NCI-H748 (cell line): ENCODE measurements at regions not wholly inside any gene's neighbourhood (a gene's known extent, or its start where the extent isn't known, plus 50 kb on each side); places are given as distances from the start of the nearest gene placed in this dataset.
A peak's percentile ranks its signal among the peaks of the same experiment; 100 is the strongest.

ENCODE experiments used
- DNase-seq: peaks from one replicate; lab custom pipeline; 2025; ENCODE audit not compliant: unreplicated experiment; lab: John Stamatoyannopoulos, UW

DNA sequence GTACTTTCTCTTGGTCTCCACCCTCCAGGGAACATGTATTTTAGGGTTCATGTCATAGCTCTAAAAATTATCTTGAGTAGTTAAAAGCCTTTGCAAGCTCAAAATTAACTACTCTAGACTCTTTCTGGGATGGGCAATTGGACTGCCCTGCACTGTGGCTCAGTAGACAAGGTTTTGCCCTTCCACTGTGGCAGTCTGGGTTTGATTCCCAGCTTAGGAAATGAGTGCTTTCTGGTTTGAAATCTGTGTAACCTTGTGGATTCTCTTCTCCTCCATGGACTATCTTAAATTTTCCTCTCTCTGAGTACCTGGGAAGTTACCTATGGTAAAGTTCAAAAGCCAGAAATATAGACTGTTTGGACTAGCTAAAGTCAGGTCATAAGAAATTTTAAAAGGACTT is 94.6 kb upstream of the UST start:
- no peak for DNase-seq

GRCh38 chr6:148653138-148653776 is 93.6 kb upstream of the UST start:
- peak; percentile 29 for DNase-seq

DNA sequence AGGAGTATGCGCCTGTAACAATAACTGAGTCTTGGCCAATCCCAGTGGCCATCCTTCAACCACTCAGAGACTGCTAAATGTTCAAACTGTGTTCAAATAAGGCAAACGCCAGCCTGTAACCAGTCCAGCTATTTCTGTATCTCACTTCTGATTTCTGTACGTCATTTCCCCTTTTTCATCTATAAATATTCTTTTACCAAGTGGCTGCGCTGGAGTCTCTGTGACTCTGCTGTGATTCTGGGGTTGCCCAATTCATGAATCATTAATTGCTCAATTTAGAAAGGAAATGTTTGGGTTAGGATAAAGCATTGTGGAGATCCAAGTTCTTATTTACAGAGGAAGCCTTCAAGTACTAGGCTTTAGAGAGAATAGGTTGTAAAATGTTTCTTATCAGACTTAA is 89.8 kb upstream of the UST start:
- DNase-seq, result no peak

DNA sequence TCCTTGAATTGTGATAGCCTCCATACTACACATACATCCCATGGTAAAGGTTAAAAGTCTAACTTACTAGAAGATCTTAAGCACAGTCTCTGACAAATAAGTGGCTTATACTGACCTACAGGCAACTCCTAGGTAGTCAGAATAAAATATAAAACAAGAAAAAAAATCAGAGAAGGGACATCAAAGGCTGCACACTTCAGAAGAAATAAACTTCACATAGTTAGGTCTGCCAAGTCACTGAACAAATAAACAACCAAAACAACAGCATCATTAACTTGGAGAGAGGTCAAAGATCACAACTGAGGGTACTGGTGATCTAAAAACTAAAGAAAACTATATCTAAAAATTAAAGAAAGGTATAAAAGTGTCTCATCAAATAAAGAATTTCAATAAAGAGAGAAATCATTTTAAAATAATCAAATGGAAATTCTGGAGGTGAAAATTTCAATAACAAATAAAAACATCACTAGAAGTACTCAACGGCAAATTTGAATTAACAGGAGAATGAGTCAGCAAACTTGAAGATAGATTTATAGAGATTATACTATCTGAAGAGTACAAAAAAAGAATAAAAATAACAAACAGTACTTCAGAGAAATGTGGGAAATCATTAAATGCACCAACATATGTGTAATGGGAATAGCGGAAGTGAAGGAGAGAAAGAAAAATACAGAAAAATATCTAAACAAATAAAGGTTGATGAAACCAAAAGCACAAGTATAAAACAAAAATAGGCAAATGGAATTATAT is 88.0 kb upstream of the UST start:
- no peak for DNase-seq

DNA sequence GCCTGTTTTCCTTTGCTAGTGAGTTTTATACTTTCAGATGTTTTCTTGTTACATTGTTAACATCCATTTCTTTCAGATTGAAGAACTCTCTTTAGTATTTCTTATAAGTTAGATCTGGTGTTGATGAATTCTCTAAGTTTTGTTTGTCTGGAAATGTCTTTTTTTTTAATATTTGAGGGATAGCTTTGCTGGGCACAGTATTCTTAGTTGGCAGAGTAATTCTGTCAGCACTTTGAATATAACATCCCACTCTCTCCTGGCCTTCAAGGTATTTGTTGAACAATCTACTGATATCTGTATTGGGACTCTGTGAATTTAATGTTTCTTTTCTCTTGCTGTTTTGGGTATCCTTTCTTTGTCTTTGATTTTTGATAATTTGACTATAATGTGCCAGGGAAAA is 79.4 kb upstream of the UST start:
- DNase-seq, result no peak

DNA sequence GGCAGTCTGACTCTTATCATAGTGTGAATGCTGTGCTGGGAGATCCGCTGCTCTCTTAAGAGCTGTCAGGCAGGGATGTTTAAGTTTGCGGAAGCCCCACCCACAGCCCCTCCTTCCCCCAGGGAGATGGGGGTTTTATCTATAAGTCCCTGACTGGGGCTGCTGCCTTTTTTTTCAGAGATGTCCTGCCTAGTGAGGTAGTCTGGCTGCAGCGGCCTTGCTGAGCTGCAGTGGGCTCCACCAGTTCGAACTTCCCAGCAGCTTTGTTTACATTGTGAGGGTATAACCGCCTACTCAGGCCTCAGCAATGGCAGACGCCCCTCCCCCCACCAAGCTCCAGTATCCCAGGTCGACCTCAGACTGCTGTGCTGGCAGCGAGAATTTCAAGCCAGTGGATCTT is 75.7 kb upstream of the UST start:
- DNase-seq, result no peak

- no peak for DNase-seq
These were observed 74.9 kb upstream of the UST start for GRCh38 chr6:148671952-148672351.

DNA sequence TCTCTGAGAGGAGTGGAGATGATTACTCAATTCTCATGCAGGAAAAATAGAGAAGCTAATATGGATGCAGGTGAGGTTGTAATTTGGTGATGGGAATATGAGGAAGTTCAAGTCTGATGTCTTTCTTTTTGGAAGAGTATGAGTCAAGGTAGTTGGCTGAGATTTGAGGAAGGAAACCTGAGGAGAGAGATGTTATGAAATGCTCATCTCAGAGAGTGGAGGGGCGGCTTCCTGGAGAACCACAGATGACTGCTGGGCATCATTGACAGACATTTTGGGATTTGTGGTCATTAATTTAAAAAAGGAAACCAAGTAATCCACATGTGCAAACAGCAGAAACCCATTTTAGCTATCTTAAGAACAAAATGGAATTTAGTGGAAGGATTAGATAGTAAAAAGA is 72.5 kb upstream of the UST start:
- no peak for DNase-seq

DNA sequence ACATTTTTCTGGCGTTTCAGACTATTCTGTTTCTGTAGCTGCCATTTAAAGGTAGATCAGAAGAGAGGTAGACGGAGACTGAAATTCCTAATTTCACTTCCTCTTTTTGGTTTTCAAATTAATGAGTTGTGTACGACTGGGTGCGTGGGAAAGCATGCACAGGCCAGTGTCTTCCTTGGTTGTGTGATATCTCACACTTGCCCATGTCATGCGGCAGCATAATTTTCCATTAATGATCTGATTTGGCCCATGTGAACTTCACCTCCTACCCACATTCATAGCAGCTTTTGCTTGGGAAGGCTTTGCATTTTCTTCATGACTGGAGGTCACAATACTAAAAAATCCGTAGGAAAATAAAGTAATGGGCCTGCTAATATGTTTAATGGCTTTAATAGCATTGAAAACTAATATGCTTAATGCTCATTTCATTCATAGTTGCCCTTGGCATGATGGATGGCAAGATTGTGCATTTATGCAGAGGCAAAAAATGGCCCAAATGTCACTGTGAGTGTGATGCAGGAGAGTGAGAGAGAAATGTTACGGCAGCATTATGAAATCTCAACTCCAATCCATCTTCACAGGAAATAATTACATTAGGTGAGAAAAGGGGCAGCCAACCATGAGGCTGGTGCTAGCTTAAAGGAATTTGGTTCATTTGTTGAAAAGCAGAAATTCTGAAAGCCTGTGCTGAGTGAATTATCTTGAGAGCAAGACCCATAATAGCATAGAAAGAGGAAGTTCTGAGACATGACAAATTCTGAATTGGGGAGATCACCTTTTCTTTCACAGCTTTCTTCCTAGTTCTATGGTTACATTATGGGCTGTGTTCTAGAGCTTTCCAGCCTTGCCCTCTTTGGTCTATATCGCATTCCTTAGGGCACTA is 69.0 kb upstream of the UST start:
- DNase-seq, result no peak

DNA sequence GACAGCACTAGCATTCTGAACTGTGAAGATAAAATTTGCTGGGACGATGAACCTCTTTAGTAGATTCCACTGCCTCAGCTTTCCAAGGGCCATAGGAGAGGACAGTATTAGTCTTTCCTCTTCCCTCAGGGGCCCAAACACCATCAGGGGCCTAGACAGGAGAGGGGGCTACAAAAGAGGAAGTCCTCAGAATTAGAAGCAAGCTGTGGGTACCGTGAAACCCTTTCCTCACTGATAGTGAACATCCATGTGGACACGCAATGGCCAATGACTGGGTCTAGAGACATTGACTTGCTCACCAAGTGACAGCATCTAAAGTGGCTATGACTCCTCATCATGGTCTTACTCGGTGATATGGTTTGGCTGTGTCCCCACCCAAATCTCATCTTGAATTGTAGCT is 68.1 kb upstream of the UST start:
- DNase-seq, result no peak

DNA sequence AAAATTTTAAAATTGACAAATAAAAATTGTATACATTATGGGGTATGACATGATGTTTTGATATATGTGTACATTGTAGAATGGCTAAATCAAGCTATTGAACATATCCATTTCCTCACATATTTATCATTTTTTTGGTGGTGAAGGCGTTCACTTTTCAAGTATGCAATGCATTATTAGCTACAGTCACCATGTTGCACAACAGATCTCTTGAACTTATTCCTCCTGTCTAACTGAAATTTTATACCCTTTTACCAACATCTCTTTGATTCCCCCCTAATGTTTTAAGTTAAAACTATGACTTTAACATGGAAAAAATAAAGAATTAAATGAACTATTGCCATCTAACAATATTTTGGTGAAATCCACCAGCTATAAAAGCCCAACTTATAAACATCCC is 65.2 kb upstream of the UST start:
- no peak for DNase-seq

- no peak for DNase-seq
These were observed 64.6 kb upstream of the UST start for GRCh38 chr6:148682252-148682651.

GRCh38 chr6:148682990-148683389 is 63.8 kb upstream of the UST start:
- no peak for DNase-seq

GRCh38 chr6:148689168-148689567 is 57.7 kb upstream of the UST start:
- DNase-seq, result no peak

GRCh38 chr6:148693882-148694484 is 52.8 kb upstream of the UST start:
- DNase-seq, result no peak
